GM19043 (cell line): ENCODE measurements at regions not wholly inside any gene's neighbourhood (a gene's known extent, or its start where the extent isn't known, plus 50 kb on each side); places are given as distances from the start of the nearest gene placed in this dataset.

Experiments used
- ATAC-seq: cut with Tn5 transposase; IDR thresholded peaks from one replicate; pipeline ENCODE4 v1.9.1; 2021; ENCODE audit warnings: low read depth; ENCODE audit not compliant: unreplicated experiment

DNA sequence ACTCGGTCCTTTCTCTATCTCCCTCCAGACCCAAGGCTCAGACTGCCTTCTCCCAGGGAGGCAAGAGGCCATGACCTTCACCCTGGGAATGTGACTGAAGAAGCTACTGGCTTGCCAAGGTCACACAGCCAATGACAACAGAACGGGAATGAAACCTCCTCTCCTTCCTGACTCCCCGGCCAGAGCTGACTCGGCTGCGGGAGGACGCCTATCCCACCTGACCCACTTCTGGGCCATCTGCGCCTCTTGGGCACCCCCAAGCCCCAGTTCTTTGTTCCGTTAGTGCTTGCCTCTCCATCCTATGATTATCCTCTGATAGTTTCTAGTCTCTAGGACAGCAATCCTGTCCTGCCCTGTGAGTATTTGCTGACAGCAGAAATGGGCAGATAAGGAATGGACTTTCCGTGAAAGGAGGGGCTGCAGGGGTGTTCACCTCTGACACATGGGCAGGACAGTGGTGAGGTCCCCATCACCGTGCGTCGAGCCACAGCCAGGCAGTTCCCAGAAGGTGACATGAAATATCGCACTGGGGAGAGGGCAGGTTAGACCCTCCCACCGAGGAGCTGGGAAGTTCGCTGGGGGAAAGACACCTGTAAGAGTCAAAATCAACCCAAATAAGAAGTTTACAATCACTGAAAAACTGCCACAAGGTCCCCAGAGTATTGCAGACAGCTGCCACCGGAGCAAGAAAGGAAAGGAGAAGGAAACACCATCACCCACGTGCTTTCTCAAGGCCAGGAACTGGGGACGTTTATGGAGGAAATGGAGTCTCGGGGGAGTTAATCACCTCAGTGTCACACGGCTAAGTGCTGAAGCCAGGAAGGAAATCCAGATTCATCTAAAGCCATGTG is 63.0 kb downstream of the INSIG1 start:
- ATAC-seq: no peak

DNA sequence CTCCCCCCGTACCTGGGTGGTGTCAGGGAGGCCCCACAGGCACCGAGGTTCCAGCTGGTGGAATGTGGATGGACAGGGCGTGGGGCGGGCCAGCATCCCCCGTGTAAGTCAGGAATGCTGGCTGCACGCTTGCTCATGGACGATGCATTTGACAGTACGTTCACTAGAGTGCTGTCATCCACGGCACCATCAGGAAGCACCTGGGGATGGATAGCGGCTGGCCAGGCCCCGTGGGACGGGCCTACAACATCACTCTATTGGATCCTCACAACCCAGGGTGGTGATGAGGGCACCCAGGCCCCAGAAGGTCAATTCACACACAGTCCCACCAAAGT is 63.6 kb downstream of the INSIG1 start:
- no peak for ATAC-seq

DNA sequence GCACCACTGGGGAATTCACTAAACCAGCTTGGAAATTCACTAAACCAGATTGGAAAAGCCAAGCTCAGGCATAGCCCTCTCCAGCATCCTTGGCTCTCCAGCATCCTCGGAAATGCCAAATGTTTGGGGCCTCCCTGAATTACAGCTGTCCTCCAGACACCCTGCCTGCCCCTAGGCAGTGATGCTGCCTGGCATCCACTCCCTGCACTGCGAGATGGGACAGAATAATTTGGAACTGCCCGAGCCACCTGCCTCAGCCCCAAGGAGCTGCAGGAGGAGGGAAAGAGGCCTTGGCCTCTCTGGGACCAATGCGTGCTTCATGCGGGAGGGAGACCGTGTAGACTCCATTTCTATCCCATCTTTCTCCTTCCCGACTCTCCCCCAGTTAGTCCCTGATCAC is 64.3 kb downstream of the INSIG1 start:
- no peak for ATAC-seq

DNA sequence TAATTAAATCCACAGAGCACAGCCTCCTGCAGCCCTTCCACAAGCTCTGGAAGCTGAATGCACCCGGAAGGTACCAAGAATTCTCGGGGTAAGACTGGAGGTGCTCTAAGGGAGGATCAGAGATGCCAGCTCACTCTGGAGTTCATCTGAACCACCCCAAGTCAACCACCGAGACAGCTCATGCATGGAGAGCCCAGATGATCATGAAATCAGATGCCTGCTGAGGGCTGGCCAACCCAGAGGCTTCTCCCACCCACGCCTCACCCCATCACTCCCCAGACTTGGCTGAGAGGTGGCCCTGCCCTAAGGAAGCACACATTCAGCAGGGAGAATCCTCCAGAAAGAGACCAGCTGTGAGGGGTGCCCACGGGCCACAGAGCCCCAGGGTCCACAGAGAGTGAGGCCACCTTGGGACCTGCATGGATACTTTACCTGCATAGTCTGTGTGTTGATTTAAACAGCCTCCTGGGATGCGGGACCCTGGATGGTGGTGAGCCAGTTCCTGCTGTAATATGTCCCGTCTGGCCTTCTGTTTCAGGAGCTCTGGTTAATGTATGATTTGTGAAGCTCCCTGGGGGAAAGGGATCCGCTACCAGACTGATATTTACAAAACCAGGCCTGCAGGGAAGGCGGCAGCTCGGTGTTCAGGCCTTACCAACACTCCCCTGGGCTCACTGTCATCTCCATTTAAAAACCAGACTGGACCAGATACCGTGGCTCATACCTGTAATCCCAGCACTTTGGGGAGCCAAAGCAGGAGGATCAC is 64.9 kb downstream of the INSIG1 start:
- ATAC-seq: no peak

DNA sequence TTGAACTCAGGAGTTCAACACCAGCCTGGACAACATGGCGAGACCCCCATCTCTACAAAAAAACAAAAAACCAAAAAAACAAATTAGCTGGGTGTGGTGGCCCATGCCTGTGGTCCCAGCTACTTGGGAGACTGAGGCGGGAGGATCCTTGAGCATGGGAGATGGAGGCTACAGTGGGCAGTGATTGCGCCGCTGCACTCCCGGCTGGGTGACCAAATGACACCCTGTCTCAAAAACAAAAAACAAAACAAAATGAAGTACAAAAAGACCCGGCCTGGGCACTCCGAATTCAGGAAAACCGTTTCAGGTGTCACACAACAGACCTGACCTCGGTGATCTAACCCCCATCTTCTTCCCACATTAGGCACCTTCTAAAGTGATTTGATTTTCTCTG is 65.5 kb downstream of the INSIG1 start:
- ATAC-seq: no peak

DNA sequence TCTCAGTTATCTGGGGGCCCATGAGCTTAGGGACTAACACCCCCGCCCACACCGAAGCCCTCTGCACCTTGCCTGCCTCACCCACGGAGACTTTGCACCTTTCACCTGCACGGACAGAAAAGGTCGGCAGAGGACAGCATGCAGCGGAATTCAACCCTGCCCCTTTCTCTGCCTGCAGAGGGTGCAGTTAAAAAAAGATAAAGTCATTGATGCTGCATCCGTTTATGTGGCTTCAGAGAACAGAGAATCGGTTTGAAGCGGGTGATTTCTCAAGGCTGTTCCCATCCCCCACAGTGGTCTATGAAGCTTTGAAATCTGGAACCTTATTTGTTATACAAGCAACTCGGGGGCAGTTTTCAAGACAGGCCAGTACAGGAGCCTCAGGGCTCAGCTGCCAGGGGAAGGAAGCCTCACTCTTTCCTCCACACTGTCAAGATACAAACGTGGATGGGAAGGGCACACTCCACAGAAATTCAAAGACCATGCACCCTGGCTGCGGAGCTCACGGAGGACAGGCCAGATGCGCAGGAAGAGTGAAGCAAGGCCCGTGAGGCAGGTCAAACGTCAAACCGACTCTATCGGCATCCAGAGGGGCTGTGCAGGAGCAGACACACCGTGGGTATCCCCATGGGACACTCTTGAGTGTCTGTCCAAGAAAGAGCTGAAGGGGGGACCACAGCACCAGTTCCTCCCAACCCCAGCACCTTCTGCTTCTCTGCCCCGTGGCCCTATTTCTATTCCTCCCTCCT is 66.3 kb downstream of the INSIG1 start:
- ATAC-seq: no peak

DNA sequence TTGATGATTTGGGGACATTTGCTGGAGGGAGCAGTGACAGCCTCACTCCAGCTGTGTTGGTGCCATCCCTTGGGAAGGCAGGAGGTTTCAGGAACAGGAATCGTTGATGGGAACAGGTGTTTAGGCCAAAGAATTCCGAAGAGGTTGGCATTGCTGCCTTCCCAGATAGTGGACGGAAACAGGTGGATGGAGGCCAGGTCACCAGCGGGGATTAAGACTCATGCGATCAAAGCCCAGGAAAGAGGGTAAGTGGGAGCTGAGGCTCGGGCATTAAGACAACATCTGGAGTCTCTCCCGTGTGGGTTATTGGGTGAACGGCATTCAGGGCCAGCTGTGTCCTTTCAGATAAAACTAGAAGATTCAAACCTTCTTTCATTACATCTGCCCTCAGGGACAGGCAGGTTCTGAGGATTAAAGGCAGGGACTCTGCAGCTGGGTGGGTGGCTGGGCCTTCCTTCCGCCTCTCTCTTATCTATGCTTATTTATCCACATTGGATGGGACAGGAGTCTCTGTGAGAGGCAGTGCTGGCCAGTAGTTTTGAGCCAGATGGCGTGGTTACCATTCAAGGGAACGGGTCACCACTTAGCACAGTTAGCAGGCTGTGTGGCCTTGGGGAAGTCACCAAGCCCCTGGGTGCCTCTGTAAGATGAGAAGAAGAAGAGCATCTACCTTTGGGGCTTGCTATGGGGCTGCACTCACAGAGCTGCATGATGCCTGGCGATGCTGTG is 67.6 kb downstream of the INSIG1 start:
- no peak for ATAC-seq

DNA sequence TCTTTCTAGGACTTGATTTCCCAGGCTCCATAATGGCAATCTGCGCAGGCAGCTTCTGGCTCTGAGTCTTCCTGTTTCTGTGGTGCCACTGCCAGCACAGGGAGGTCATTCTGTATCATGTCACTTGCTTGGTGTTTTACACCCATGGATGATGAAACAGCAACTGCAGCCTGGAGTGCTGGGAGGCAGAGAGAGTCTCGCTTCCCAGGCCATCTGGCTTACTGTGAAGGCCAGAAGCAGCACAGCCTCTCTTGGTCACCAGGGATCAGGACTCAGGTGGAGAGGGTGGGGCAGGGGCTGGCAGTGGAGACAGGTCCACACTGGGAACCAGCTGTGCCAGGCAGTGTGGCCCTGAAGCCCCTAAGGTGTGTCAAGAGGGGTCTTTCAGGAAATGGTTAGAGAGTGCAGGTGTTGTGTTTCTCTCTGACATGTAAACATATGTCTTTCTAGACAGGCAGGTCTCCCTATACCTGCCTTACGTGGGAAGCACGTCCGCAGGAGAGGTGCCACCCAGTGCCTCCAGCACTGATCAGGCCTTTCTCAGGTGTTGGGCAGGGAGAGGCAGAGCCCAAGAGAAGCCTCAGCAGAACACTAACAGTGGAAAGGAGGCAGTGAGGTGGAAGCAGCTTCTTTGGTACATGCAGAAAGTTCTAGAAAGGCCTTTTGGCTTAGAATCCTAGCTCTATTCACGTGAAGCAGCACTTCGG is 71.4 kb downstream of the INSIG1 start:
- no peak for ATAC-seq

DNA sequence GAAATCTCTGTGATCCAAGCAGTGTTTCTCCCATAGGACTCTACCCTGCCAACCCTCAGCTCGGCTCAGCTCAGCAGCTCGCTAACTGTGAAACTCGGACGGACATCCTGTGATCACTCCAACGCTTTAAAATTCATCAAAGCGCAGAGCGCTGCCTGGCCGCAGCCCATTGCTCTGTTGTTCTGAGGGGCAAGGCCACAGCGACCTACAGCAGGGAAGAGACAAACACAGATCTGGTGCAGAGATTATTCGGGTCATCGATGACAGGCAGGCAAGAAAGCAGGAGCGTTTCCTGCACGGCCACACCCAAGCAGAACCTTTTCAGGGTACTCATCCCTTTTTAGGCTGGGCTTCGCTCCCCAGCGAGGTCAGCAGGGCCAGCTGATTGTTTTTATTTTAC is 72.1 kb downstream of the INSIG1 start:
- ATAC-seq: no peak

DNA sequence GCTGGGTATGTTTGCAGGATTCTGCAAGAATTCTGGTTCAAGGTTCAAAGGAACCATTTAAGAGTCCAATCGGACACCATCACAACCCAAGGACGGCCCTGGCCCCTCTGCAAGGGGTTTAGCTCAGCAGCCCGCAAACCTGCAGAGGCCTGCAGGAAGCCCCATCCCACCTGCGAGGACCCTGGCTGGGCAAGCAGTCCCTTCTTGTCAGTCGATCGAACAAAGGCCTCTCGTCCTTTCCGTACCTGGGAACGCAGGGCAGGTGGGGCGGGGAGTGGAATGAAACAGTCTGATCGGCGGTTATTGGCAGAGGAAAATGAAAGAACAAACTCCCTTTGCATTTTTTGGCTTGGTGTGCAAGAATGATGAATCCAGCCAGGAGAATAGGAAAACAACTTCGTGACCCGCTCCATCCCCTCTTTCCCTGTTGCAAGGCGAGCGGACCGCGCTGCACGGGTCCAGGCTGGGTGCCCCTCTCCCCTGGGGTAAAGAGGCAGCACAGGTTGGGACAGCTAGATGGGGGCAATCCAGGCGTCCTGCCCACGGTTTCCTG is 73.7 kb downstream of the INSIG1 start:
- ATAC-seq: no peak

DNA sequence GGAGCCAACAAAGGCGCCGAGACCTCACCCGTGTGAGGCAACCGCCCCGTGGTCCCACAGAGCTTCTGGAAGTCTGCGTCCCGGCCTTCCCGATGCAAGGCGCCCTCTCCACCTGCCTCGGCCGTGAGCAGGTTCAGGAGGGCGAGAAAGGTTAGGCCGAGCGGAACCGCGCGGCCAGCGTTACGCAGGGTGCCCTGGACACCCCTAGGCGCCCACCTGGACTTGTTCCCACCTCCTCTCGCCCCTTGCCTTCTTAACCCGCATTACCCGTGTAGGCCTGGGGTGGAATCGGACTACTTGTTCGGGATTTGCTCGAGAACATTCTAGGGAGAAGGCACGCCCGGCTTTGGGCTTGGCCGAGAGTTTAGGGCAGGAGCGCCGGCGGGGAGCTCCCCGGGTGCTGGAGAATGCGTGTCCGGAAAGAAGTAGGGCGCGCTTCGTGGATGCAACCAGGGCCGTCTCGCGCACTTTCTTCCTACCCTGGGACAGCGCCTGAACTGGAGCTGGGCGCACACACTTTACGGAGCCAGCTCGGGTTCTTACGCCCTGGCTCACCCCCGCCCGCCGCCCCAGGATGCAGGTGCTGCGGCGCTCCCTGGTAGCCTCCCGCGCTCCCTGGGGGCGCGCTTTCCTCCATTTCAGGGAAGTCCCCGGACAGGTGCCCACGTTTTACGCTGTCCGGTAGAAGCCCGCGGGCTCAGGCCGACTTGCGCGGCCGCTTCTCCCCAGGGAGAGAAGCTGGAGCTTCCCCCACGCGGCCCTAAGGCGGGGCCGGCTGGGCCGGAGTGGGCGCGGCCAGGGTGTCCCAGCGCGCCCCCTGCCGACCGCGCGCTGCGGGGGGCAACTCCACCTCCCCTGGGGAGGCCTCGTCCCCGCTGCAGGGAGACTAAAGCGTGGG is 74.5 kb downstream of the INSIG1 start:
- no peak for ATAC-seq

DNA sequence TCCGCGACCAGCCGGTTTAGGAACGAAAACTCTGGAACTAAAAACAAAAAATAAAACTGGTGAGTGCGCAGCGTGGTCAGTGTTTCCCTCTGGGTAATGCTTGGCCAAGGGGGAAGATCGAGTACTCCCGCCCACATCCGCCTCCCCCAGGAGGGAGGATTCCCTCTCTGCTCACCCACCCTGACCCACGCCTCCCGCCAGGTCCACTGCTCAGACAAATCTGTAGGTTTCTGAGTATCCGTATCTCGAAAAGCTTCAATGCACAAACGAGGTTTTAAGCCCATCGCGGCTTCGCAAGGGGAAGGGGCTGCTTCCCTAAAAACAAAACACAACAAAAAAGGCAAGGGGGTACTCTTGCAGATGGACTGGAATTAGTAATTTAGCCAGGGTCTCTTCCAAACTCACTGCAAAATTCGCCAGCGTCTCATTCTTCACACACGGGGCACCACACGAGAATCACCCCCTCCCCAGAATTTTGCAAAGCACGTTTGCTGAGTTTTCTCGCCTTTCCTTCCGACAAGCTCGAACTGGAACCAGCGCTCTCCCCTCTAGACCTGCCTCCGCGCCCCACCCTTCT is 75.2 kb downstream of the INSIG1 start:
- no peak for ATAC-seq

DNA sequence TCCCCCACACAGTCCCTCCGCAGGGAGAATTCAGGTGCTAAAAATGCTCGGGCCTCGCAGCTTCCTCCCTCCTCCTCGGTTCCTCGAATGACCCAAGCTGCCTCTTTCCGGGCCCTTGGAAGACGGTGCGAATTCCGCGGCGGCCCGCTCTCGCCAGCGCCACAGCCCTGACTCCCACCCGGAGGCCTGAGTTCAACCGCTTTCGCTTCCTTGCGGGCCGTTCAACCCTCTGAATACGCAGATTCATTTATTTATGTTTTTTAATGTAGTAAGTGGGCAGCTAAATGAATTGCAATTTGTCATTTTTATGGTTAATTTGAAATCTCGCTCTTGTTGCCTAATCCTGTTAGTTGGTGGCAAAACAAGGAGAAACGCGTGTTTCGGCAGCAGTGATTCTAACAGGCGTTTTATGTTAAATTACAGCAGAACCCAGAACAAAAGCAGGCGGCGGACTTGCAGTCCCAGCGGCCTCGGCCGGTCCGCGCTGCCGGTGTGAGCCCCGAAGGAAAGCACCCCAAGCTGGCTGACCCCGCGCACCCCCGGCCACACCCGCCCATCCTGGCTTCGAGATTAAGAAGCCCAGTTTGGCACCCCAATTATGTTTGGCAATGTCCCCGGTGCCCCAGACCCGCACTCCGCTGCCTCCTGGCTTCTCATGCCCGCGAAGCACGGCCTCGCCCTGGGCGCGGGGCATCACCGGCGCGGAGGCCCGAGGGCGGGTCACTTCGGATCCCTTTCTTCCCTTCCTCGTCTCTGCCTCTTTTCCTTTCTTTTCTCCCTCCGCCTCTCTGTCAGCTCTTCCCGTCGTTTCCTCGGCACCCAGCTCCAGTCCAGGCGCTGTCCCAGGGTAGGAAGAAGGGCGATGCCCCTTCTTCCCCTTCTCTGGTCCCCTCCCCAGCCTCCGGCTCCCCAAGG is 75.9 kb downstream of the INSIG1 start:
- no peak for ATAC-seq

DNA sequence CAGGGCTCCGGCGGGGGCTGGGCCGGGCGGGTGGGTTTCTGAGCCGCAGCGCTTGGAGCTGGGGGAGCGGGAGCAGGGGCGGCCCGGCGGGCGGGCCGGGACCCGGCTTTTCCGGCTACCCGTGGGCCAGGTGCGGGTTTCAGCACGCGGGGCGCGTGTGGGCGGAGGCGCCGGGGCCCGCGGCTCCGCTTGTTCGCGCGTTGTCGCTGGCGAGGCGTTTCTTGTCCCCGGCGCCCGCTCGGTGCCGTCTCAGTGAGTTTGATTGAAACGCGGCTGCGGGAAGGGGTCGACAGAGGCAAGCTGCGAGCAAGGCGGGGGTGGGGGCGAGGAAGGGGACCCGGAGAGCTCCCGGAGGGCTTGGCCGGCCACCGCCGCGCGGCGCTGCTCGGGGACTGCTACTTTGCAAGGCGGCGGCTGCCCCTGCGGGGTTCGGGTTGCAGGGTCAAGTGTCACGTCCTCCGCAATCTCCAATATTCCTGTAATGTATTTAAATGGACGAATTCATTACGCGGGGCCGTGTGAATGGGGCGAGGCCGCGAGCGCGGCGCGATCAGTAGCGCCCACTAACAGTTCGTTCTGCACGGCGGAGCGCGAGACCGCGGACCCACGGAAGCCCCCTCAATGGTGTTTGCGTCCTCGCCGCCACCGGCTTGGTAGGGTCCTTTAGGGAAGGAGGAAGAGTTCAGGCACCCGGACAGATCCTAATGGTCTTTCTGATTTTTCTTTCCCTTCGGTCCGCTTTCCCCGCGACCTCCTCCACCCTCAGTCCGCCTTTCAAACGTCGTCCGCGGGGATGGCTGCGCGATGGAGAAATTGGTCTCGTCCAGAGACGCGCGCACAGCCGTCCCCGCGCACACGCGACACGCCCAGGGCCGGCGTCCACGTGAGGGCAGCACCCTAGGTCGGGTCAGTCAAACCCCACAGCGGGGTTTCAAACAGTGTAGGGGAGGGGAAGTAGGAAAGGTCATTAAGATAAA is 76.9 kb downstream of the INSIG1 start:
- ATAC-seq: no peak

DNA sequence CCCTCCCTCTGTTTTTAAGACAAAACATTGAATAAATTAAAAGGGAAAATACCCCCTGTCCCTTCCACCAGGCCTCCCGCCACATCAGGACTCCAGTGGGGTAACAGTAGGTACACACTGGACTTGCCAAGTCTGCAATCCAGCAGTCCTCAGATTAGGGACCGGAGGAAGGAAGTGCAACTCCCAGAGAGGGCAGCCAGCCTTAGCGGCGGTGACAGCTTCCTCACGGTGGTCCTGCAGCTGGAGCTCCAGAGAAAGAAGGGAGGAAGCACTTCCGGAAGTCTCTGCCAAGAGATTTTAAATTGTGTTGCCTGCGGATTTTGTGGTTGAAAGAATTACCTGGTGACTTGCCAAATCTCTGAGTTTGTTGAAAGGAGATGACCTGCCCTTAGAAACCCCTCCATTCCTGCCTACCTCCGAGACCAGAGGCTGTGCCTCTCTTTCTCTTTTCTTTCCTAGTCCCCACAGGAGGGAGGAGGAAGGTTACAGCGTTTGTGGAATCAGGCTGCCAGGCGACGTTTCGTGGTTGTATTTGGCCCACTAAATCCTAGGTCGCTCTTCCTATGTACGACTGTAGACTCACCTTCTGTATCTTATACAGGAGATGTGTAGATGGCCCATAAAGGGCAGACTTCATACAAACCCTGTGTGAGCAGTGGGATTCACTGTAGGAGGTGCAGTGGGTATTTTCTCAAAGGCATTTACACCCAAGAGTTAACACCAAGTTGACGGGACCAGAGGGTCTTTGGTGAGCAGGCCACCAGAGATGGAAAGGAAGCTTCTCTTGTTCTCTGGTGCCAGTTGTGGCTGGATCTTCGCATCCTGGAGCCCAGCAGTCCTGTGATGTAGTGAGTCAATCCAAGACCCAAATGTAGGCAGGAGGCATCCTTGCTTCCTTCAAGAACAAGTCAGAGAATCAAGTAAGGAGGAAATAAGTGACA is 77.9 kb downstream of the INSIG1 start:
- no peak for ATAC-seq
